HG03108 (cell line): ENCODE measurements at regions not wholly inside any gene's neighbourhood (a gene's known extent, or its start where the extent isn't known, plus 50 kb on each side); places are given as distances from the start of the nearest gene placed in this dataset.
"Not testable (repeated sequence)": the region's sequence is repeated elsewhere in the genome, so short reads cannot be mapped to it uniquely, and the experiment has no call there.

Experiments used
- ATAC-seq: cut with Tn5 transposase; IDR thresholded peaks from one replicate; pipeline ENCODE4 v1.9.1; 2021; ENCODE audit warnings: moderate library complexity; ENCODE audit not compliant: unreplicated experiment

DNA sequence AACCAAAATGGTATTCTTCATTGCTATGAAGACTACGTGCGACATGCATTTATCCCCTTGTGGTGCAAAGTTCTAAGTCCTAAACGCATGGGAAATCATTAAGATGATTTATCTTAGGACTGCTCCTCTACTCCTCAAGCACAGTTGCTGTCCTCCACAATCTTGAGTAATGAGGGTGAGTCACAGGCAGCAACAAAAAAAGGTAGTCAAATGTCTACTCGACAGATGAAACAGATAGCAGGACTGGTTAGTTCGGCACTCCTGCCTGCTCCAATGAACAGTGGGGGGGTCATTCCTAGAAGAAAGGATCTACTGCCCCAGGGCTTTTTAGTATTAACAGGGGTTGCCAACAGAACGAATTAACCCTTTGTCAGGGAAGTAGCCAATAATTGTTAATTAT lies 233.7 kb upstream of the FGF13 start:
- ATAC-seq: no peak

DNA sequence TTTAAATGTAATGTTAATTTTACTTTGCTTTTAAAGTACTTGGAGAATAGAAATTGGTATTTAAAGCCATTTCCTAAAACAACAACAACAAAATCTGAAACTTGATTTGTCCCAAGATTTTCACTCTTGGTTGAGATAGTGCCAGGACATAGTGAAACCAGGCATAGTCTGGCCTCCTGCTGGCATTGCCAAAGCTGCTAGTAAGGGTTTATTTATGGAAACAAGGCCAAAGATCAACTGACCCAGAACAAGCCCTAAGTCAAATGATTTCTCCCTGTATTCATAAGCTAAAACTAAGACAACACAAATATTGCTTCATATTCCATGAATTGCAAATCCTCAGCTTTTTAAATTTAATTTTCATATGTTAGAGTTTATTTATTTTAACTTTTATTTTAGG lies 227.5 kb upstream of the FGF13 start:
- ATAC-seq: no peak

DNA sequence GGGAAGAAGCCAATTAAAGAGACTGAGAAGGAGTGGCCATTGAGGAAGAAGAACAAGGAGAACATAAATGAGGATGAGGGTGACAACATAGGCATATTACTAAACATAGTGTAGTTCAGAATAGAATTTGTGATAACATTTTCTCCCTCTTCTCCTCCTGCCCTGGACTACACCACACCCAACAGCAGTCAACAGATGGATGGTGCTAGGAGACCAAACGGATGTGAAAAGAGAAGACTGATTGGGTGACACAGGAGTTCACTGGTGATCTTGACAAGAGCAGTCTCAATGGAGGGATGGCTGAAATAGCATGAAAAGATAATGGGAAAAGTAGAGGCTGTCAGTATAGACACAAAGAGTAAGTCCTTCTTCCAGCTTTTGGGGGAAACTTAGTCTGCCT lies 226.5 kb upstream of the FGF13 start:
- no peak for ATAC-seq

DNA sequence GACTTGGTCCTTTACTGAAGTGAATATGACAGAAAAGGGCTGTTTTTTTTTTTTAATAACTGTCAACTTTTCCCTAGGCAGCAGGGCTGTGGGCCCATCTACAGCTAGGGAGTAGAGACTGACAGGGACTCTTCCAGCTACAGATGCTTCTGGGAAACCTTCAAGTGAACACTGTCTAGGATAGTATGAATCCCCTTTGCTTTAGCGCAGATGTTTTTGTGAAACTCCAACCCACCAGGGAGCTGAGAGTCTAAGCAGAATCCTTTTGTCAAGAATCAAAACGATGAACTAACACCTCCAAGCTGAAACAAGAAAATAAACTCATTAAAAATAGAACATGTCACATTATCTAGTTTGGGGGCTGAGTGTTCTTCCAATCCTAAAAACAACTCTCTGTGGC lies 219.7 kb upstream of the FGF13 start:
- ATAC-seq: no peak

DNA sequence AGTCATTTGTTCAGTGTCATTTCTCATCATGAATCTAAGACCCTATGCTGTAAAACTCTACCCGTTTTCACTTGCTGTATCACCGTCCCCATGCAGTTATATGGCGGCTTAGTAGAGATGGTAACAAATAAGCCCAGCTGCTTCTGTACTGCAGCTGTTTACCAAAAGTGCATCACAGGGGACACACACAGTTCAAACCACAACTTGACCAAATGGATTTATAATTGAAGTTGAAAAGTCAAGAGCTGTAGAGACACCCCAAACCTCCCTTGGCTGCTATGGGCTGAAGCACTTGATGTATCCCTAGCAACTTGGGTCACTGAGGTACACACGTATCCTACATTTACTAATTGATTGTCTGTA lies 219.0 kb upstream of the FGF13 start:
- ATAC-seq: no peak

DNA sequence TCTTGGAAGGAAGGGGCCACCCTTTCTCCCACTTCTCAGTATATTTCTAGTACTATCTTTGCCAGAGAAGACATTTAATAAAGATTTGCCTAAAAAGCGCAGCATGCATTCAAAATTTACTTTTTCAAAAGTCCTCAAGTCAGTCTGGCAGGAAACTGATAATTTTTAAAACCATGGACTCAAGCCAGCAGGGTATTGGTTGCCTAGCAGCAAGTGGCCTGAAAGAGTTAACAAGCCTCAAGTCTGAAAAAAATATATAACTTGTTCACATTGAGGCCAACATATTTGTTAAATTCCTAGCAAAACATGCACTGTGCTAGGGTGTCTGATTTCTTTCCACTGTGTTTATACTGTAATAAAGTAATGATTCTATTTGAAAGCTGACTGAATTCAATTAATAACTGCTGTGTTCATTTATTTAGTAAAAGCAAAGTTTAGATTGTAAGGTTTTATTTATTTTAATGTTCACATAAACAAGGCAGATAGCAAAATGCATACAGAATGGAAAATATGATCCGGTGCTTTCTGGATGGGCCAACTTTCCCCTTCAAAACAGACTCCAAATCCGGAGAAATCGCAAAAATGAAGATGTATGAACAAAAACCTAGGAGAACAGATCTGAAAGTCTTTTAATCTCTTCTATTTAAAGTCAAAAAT lies 218.5 kb upstream of the FGF13 start:
- ATAC-seq: no peak

DNA sequence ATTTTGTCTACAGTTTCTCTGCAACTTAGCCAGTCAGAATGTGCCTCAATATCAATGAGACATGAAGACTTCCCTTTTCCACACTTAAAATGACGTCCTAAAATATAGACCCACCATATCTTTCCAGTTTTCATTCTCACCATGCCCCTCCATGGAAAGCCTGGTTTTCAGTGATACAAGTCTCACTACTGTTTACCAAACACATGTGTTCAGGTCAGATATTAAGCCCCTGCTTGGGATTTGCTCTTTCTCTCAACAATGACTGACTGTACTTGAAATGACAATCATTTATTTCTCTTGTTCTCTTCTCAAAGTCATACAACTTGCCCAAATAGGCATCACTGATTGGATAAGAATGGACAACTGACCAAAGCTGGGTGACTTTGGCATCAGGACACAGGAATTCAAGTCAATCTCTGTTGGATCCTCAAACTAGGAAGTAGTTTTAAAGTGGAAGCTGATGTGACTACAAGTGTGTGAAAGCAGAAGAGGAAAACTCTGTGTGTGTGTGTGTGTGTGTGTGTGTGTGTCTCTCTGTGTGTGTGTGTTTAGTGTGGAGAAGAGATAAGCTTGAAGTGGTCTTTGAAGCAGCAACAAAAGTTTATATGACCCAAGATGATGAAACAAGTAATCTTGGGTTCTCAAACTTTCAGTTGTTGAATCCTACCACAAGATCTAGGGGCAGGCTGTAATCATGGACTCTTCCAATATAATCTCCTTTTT lies 217.4 kb upstream of the FGF13 start:
- no peak for ATAC-seq

DNA sequence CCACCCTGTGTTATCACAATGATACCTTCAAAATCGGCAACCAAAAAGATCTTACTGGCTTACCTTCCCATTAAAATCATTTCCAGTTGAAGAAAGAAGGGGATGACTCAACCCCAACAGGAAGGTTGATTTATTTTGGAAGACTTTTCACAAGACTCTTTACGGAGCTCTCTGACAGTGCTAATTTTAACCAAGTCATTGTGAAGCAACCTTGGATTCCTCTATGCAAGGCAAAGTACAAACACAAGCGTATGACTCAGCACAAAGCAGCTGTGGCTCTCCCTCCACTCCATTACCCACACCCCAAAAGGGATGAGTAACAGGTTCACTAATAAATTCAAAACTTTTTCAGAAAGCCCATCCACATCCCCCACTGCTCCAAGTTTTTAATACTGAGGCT lies 213.8 kb upstream of the FGF13 start:
- ATAC-seq: no peak

DNA sequence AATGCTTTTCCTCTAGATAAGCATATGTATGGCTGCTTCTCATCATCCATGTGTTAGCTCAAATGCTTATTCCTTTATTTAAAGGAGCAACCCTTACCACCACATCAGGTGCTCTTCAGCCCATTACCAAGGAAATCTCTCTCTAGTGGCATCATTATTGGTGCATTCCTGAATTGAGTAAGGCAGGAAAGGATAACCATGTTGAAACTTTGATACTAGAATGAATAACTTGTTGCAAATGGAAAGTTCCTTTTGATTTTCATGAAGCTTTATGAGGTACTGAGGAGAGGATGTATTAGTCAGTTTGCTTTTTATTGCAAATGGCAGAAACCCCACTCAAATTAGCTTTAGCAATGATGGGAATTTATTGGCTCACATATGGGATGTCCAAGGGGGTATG lies 212.3 kb upstream of the FGF13 start:
- ATAC-seq: no peak

DNA sequence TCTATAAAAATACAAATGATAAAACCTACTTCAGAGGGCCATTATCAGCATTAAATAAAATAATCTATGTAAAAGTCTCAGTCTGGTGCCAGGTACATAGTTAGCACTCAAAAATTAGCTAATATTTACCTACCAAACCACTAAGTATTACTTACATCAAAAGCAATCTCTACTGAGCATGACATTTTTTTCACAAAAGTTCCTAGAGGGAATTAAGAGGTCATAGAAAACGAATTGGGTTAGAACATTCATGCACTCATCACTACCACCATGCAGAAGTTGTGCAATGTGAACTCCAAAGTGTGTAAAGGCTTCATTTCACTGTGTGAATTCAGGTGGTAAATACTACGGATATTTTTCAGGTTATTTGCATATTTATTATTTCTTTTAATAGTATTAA lies 209.5 kb upstream of the FGF13 start:
- no peak for ATAC-seq

DNA sequence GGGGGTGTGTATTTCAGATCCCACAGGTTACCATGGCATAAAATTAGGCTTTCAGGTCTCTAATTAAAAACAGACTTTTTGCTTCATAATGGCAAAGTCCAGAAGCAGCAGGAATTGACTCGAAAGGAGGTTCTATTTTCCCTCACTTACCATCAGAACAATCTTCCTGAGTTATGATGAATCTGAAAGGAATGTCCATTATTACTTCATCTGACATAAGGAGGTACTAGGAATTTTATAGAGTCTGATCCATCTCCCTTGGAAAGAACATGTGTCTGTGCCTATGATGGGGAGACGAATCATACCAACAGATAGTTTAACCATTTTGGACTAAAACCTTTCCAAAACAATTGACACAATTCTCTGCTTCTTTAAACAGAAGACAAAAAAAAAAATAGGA lies 206.3 kb upstream of the FGF13 start:
- ATAC-seq: no peak

DNA sequence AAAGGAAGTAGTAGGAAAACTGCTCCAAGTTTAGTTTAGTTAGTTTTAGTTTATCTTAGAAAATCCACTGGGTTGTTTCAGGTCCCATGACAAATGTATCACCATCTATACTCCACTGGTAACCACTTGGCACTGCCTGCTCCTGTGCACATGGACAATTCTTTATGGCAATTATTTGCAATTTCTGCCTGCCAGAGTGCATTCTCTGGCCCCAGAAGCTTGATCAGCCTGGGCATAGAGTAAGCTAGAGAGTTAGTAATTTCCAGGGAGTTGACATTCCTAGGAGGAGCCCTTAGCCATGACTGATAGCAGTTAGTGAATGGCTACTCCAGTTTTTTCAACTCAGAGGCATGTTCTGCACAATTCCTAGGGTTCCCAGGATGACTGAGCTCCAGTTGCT lies 203.2 kb upstream of the FGF13 start:
- ATAC-seq: no peak

DNA sequence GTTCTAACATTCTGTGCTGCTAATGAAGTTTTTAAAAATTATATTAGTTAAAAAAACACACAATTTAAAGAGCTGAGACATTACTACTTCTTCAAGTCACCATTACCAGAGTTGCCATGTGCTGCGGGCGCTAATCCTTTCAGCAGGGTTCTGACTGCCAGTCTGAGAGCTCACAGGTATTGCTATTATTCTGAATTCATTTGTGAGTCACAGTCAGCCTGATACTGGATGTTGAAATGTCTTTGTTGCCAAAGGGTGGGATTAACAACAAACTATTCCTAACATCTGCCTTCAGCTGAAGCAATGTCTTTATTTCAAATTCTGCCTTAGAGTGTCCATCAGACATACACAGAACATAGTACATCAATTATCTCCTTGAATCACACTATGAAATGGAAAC lies 197.1 kb upstream of the FGF13 start:
- no peak for ATAC-seq

DNA sequence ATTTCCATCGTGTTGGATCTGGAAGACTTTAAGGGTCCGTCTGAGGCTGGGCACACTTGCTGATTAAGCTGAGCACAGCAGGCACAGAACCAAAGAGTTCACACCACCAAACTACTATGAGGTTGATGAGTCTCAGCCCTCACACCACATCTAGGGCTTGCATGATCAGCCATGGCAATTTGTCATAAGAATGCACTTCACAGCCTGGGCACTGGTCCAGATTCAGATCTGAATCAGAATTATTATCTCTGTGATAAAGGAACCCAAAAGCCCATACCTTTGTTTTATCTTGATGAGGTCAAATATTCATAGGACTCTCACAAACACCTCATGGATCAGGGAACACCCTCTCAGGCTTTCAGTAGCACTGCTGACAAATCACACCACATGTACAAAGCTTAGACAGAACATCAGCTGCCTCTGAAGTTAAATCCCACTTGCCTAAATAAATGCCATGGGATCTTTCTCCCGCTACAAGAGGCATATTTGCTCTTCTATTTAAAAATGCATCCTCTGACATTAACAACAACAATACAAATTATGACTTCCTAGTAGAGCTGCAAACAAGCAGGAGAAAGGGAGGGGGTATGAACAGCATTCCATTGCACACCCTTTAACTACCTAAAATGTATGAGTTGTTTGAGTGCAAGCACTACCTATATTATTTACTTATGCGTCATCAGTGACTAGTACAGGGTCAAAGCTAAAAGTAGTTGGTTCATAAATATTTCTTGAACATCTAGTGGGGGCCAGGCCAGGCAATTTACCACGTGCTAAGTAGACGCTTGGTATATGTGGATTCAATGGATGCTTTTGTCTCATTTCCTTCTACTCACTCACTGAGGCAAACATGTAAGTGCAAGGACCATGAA lies 186.3 kb upstream of the FGF13 start:
- ATAC-seq: no peak

DNA sequence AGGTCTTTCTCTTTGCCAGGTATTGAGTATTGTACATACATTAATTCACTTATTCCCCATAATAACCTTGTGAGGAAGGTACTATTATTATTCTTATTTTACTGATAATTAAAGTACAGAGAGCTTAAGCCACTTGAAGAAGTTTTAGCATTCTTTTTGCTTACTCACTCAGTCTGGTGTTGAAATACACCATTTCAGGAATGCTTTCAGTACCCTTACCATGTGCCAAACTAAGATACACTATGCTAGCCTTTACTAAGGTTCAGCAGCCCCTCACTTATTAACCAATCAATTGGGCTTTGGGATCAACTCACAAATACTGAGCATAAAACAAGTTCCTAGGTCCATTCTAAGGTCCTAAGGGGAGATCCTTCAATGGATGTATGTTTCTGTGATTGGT lies 179.0 kb upstream of the FGF13 start:
- ATAC-seq: no peak

DNA sequence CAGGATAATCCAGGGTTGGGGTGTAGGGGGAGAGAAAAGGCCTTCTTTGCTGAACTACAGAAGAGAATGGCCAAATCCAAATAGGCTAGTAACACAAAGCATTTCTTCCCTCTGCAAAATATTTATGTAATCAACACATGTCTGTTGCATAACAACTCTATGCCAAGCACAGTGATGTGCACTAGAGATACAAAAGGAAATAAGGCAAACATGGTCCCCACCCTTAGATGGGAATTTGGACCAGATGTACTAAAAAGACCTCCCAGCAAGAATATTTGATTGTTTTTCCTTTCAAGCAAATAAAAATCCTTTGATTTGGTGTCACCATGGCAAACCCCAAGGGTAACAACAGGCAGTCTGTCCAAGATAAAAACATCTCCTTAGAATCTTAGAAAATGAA lies 177.6 kb upstream of the FGF13 start:
- no peak for ATAC-seq

DNA sequence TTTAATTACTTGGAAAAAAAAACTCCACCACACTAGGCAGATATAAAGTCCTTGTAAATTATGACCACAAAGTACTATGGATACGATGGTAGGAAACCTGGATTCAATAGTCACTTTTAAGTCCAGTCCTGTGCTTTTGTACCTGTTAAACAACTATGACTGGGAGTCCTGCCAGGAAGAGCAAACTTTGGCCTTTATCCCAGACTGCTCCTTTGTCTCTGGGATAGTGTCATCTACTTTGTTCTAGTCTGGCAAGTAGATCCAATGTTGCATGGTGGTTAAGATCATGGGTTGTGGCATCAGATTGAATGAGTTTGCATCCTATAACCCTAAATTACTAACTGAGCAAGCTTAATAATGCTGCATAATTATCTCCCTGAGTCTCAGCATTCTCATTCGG lies 175.3 kb upstream of the FGF13 start:
- no peak for ATAC-seq

DNA sequence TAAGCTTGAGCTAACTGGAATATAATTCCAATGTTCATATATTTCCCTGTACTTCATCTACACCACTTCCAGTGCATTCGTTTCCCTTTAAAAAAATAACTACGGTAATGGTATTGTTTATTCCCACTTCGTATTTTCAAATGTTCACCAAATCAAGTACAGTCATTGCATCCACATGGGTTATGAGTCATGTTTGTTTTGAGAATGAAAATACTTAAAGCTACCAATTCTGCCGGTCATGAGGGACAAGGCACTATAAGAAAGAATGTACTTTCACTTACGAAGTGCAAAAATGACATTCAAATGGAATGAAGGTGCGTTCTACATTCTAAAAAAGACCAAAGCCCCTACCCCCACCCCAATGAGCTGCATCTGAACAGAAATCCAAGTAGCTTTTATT lies 174.4 kb upstream of the FGF13 start:
- ATAC-seq: no peak

DNA sequence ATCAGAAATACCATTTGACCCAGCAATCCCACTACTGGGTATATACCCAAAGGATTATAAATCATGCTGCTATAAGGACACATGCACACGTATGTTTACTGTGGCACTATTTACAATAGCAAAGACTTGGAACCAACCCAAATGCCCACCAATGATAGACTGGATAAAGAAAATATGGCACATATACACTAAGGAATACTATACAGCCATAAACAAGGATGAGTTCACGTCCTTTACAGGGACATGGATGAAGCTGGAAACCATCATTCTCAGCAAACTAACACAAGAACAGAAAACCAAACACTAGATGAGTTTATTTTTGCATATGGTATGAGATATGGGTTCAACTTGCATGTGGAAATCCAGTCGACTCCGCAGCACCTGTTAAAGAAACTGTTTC lies 168.8 kb upstream of the FGF13 start:
- ATAC-seq: not testable (repeated sequence)

DNA sequence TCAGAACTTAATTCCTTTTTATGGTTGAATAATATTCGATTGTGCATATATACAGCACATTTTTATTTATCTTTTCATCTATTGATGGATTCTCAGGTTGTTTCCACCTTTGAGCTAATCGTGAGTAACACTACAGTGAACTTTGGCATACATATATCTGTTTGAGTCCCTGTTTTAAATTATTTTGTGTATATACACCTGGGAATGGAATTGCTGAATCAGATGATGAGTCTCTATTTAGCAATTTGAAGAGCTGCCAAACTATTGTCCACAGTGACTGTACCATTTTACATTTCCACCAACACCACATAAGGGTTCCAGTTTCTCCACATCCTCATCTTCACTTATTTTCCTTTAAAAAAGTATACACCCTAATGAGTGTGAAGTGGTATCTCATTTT lies 166.2 kb upstream of the FGF13 start:
- ATAC-seq: no peak

DNA sequence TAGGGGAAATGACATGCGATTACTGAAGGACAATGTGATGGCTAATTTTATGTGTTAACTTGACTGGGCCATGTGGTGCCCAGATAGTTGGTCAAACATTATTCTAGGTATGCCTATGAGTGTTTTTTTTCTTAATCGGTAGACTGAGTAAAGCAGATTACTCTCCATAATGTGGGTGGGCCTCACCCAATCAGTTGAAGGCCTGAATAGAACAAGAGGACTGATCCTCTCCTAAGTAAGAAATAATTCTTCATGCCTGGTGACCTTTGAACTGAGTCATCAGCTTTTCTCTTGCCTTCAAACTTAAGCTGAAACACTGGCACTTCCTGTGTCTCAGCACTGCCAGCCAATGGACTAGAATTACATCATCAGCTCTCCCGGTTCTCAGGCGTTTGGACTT lies 164.0 kb upstream of the FGF13 start:
- ATAC-seq: no peak

DNA sequence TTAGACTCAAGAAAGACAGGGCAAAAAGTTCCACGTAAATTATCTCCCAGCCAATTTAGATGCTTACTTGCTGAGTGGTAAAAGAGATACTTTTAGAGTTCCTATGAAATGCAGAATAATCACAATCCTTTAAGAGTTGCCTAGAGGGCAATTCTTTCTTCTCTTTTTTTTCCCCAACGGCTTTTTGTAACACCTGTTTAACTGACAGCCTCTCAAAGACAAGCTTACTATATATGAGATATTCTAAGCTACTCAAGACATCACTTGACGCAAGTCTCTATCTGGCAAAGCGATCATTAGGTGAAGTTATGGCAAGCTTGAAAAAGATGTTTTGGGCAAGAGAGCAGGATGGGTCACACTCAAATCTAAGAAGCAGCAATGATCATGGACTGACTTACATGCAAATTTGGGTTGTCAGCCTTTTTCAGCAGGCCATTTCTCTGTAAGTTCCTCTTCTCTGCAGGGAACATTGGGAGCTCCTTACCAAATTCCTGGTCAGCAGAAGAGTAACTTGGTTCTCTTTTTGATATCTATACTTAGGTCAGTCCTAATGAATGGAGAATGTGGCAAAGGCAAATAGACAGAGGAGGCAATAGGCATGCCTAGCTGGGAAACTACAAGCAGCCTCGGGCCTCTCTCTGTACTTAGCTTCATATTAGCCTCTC lies 162.9 kb upstream of the FGF13 start:
- no peak for ATAC-seq
